Activated CD8-positive, alpha-beta memory T cell treated with anti-CD3 and anti-CD28 coated beads for 36 hours (primary cell): ENCODE measurements at regions not wholly inside any gene's neighbourhood (a gene's known extent, or its start where the extent isn't known, plus 50 kb on each side); places are given as distances from the start of the nearest gene placed in this dataset.

ENCODE experiments used
- CTCF ChIA-PET: fragments of 350-600 bp; sonication (Branson Sonifier 250); formaldehyde crosslinking; loops from one replicate; lab custom pipeline; 2021; ENCODE audit warnings: antibody characterized with exemption; lab: Charles Lee
- POLR2A ChIA-PET: fragments of 350-600 bp; sonication (Branson Sonifier 250); formaldehyde crosslinking; loops from one replicate; lab custom pipeline; 2021; ENCODE audit warnings: antibody characterized with exemption; lab: Charles Lee

DNA sequence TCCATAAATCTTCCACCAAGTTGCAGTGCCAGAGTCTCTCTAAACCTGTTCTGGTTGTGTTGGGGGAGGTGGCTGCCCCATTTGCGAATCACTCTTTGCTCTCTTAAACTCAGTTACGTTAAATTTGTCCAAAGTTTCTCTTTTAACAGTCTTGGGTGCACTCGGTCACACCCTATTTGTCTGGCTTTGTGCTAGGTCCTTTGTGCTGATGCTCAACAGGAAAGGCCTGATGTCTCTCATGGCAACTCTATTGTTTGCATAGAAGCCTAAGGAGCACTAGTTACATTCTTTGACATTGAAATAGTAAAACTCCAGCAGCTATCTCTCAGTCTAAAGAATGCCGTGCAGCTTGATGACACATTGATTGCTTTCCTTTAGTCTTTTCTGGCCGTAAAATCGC is 105.1 kb downstream of the TRMT11 start:
- ChIA-PET POLR2A (no interaction called here), CTCF (no interaction called here)

DNA sequence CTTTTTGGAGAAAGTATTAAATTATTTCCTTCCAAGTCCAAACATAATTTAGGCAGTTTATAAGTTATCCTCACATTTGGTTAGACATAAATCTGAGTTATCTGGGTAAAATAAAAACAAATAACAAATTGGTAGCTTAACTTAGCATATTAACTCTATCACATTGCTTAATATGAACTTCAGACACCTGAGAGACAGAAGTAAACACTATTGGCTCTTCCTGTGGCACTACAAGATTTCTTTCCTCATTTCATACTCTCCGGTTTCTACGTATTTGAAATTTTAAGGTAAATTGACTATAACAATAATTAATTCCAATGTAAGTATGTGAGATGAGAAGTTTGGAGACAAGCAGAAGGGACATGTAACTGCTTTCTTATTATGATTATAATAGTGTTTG is 106.8 kb downstream of the TRMT11 start:
- POLR2A ChIA-PET = no interaction called here
- CTCF ChIA-PET = no interaction called here

DNA sequence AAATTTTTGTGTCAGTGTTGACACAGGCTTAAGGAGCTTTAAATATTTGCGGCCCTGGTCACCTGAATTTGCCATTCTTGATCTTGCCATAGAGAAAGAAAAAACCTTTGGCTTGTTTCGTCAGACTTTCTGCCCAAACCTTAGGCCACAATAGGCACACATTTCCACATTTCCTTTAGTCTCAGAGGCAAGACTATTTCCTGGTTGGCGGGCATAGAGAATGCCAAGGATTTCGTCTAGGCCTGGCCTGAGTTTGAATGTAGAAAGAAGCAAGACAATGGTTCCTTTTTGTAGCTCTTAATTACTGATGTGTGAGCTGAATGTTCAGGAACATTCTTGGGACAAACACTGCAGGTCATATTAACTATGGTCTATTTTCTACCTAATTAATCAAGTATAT is 108.1 kb downstream of the TRMT11 start:
- POLR2A ChIA-PET = no interaction called here

DNA sequence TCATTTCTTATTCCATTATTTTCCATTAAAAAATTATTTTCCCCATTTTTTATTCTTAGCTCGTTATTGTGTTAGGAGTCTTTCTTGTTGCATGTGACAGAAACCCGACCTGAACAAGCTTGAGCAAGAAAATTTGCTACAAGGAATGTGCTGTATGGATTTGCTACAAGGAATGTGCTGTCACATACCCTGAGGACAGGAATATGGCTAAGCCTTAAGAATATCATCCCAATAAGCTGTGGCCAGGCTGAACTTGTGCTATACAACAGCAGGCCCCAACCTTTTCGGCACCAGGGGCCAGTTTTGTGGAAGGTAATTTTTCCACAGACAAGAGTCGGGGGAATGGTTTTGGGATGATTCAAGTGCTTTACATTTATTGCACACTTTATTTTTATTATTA is 114.0 kb downstream of the TRMT11 start:
- ChIA-PET CTCF (no interaction called here), POLR2A (no interaction called here)

More for the DNA sequence above, 108.1 kb downstream of the TRMT11 start:
- CTCF ChIA-PET = interaction anchor here (1.1 kb wide), 1 partner anchor 11 kb away, joined by 3 read pairs; no protein-coding TSS in a partner anchor

DNA sequence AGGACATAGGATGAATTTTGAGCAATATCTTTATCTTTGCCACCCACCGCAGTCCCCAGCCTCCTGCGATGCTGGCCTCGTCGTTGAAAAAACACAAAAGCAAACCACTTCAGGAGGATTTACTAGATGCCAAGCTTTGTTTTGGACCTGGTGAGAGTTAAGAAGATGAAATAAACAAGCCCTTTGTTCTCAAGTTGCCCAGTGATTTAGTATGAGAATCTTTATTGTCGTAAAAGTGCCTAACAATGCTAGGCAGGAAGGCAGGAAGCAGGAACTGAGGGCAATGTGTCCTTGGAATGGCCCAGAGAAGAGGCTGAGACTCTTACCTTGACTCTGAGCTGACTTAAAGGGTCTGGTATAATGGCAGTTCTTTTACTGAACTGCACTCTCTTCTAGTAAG is 116.0 kb downstream of the TRMT11 start:
- ChIA-PET POLR2A (no interaction called here), CTCF (no interaction called here)

DNA sequence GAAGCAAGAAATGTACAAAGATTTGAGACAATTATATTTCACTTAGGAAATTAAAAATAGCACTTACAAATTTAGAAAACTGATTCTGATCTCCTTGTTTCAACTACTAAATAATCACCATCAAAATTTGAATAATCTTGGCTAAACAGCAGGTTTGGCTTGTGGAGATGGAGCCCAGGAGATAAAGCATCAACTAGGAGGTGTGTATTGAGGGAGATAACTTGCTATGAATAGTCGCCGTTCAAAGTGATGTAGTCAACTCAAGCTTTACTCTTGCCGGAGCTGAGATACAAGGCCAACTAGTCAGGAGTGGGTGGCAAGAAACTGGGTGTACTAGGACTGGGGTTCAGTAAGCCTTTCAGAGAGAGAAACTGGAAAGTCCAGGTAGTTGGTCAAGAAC is 117.7 kb downstream of the TRMT11 start:
- CTCF ChIA-PET = no interaction called here
- POLR2A ChIA-PET = no interaction called here

DNA sequence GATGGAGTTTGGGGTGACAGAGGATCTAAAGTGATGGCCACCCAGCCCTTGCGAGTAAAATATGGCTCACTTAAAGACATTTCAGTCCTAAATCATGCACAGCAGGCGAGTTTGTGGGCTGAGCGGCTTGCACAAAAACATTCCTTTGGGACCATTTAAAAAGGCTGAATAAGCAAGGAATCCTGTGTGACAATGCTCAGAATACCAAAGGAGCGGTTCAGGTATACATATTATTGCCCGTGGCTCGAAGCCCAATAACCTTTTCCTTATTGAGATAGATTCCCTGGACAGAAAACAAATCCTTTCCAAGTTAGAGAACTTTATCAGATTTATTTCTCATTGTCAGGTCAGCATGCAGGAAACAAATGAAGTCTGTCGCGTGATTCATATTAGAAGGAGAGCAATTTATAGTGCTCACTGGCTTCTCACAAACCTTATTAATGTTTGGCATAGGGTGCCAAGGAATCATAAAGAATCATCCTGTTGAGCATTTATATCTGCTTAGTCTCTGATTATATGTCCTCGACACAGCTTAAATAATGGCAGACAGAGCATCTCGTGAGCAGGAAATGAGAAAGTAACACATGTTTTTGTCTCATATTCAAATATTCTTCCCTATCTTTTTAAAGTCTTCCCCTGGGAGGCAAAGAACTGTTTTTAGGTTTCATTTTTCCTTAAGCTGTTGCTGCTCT is 121.3 kb downstream of the TRMT11 start:
- POLR2A ChIA-PET = no interaction called here
- CTCF ChIA-PET = no interaction called here

DNA sequence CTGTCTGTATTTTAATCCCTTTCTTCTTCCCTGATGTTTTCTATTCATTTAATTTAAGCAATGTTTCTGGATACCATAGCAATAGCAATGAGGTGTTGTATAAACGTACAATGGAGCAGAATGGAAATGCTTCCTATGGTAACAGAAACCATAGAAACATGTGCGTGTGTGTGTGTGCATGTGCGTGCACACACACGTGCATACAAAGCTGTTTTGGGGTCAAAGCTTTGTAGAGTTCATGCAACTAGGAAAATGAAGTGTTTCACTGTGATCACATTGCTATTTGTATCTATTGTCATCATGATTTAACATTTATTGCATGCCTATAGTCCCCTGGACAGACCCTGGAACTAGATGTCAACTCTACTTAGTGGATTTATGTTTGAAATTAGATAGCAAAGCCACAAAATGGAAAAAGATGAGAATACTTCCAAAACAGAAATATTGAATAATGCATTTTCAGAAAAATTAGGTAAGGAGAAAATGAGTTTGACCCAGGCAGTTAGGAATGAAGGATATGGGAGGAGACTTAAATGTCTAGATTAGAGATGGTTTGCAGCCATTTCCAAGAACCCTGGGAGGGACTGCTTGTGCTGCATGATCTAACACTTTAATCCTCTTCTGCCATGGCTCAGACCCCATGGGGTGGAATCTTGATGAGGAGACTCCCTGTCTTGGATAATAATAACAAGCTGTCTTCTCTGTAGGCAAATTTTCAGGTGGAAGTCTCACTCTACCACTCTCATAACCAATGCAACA is 124.4 kb downstream of the TRMT11 start:
- CTCF ChIA-PET = no interaction called here
- POLR2A ChIA-PET = no interaction called here

DNA sequence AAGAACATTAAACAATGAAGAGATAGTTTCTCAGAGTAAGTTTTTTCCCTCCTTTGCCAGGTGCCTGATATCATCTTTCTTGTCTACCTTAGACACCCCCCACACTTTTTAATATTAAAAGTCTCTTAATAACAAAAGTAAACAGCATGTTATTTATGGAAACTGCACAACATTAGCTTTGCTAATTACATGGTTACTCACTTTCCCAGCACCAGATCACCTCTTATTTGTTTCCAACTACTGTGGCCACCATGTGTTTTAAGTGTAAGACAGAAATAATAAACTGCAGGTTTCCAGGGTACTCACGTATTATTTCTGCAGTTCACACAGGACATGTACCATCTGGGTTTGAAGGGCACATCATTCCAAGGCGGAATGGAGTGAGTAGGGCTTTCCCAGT is 125.0 kb downstream of the TRMT11 start:
- ChIA-PET CTCF (no interaction called here), POLR2A (no interaction called here)

DNA sequence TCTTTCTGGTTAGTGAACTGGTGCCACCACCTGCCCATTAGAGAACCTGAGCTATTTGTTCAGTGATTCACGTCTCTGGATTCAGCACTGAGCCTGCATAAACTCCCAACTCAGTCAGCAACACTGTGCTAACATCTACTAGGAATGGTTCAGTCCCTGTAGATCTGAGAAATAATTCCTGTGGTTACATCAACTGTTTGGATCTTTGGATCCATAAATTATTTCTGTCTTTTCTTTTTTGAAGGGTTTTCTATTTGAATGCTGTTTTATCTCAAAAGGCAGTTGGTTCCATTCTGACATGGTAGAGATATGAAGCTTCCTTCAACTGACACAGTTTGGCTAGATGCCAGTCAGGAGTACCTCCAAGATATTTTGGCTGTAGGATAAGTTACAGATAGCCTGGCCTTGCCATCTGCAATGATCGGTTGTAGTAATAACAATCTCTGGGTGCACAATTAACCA is 125.9 kb downstream of the TRMT11 start:
- ChIA-PET POLR2A (no interaction called here), CTCF (no interaction called here)

DNA sequence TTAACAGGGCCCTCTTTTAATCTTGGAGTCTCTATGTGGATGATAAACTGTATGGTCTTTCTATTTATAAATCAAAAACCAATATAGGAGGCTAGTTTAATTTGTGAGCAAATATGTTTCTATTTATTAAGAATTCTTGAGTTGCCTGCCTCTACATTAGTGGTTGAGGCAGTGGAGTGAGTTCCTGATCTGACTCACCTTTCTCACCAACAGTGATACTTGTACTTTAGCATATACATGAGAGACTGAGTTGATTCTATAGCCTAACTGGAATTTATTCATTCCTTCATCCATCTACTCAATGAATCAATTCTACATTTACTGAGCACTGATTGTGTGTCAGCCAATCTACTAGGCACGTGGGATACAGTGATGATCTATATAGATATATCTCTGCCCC is 126.9 kb downstream of the TRMT11 start:
- CTCF ChIA-PET = no interaction called here

DNA sequence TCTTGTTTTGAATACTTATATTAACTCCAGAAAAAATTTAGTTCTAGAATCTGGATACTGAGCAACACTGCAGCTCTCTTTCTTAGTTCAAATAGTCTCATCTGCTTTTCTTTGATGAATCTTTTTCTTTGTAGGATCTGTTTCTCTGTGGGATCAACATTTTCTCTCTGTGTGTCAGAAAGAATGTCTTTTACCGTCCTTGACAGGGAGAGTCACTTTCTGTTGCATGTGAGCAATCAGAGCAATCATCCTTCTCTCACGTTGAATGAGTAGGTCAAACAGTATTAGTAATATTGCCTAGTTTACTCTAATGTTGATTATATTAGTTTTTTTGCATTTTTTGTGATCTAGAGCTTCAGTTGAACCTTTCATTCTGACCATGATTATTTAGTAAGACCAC is 130.9 kb downstream of the TRMT11 start:
- ChIA-PET POLR2A (no interaction called here), CTCF (no interaction called here)

More for the DNA sequence above, 126.9 kb downstream of the TRMT11 start:
- POLR2A ChIA-PET = no interaction called here

DNA sequence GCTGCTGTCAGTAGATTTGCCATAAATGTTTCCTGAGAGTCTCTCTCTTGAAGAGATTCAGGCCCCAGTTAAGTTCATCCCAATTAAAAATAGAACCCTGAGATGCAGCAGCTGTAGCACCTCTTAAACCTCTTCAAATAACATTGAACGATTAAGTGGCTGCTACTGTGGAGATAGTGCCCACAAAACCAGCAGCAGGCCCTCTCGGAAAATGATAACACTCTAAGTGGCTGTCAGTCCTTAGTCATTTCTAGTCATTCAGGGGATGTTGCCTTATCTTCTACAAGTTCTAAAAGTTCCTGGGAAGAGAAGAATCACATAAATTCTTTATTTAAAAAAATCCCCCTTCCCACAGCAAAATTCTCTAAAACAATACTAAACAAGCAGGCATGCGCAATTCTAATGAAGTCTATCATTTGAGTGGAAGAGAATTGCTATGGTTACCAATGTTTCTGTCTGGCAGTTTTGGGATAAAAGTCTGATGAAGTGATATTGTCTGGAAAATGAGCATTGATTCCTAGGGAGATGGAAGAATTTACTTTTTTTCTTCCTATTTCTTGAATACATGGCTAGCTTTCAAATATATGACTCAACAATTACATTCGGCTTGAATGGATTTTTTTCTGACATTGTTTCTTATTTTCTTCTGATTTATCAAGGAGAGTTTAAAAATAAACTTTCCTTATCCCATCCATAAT is 131.9 kb downstream of the TRMT11 start:
- ChIA-PET POLR2A (no interaction called here), CTCF (no interaction called here)

DNA sequence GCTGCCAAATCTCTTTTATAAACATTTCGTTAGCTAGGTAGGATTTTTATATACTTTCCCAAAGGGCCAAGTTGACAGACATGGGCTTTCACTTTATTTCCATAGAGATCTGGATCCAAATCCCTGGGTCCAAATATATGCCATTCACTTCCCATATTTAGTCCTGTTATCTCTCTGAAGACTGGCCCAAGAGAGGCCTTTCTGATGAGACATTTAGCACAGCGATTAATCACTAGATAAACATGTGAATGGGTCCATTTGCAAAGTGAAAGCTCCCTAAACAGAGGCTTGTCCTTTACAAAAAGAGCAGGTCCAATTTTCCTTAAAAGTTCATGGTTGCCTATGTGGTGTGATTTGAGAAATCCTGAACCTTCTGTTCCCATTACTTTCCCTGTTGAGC is 132.6 kb downstream of the TRMT11 start:
- POLR2A ChIA-PET = no interaction called here
- CTCF ChIA-PET = no interaction called here

DNA sequence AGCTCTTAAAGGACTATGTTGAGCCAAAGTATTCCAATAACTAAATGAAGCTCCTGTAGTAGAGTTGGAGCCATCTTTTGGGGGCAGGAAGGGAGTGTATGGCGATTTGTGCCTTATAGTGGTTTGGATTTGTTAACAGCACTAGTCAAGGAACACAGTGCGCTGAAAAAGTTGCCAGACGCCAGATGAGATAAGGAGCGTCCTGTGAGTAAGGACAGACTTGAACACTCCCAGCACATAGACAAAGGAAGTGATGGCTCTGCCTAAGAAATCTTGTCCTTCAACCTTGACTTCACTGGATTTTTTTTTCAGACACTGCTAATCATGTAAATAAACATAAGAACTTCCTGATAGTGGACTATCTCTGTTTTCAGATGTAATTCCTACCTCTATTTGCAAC is 136.9 kb downstream of the TRMT11 start:
- ChIA-PET POLR2A (no interaction called here), CTCF (interaction anchor here (0.6 kb wide), 1 partner anchor 548 kb away, joined by 3 read pairs; no protein-coding TSS in a partner anchor)

DNA sequence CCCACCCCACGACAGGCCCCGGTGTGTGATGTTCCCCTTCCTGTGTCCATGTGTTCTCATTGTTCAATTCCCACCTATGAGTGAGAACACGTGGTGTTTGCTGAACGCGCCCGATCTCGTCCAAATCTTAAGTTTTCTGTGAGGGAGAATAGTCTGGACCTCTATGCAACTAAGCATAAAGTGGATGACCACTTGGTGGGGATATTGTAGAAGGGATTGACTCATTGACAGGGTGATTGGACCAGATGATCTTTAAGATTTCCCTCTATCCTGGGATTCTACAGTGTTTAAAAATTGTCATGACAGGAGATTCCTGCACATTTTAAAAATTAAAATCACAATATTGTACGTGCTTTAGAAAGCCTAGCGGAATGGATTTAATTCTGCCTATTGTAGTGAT is 141.3 kb downstream of the TRMT11 start:
- CTCF ChIA-PET = no interaction called here
- POLR2A ChIA-PET = no interaction called here

DNA sequence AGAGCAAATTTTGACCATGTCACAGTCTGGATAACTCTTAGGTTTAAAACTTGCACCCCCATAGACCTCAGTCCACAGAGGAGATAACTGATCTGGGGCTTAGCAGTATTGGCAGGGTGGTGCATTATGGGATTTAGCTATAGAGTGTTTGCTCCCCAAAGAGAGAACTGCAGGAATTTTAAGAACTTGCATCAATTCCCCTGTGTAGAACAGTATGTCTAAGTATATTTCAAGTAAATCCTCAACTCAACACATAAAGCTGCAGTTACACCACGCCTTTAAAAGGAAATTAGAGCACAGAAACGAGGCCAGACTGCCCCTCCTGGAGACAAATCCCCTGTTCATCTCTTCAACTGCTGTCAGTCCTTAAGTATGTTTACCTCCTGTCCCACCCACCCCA is 144.9 kb downstream of the TRMT11 start:
- ChIA-PET POLR2A (no interaction called here), CTCF (no interaction called here)

DNA sequence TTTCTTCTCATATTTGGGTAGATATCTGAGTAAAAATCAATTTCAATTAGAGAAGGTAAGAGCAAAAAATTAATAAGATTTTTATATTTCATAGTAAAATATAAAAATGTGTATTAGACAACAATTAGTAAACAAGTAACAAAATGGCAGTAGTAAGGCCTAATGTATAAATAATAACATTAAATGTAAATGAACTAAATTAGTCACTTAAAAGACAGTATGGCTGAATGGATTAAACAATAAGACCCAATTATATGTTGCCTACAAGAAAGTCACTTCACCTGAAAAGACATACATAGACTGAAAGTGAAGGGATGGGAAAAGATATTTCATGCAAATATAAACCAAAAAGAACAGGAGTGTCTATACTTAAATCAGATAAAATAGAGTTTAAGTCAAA is 147.6 kb downstream of the TRMT11 start:
- ChIA-PET POLR2A (no interaction called here), CTCF (no interaction called here)

DNA sequence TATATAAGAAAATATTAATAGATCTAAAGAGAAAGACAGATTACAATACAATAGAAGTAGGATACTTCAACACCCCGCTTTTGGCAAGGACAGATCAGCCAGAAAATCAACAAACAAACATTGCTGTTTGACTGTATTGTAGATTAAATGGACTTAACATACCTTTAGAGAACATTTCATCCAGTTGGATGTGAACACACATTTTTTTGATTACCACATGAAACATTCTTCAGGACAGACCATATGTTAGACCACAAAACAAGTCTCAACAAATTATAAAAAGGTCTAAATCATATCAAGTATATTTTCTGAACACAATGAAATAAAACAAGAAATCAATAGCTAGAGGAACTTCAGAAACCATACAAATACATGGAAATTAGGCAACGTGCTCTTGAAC is 148.2 kb downstream of the TRMT11 start:
- CTCF ChIA-PET = no interaction called here

DNA sequence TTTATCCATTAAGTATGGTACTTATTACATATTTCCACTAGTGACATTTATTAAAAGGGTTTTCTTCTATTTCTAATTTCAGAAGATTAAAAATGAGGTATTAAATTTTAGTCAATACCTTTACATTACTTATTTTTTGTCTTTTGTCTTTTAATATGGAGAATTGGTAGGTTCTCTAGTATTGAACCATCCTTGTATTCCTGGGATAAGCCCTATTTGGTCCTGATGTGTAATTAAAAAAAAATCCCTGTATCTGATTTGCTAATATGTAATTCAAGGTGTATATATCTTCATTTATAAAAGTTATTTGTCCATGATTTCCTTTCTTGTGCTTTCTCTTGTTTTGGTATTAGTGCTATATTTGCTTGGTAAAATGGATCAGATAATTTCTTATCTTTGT is 153.7 kb downstream of the TRMT11 start:
- POLR2A ChIA-PET = no interaction called here
- CTCF ChIA-PET = no interaction called here

More for the DNA sequence above, 148.2 kb downstream of the TRMT11 start:
- POLR2A ChIA-PET = no interaction called here
